Spleen (tissue), 7 donors: ENCODE measurements at regions not wholly inside any gene's neighbourhood (a gene's known extent, or its start where the extent isn't known, plus 50 kb on each side); places are given as distances from the start of the nearest gene placed in this dataset.

Experiments
- POLR2A ChIP-seq, 3 donors: fragments of 450-650 bp; IDR thresholded peaks; one replicate each; pipeline ENCODE4 v1.5.1; 2017; ENCODE audit warnings: antibody characterized with exemption in 3 of 3, mild to moderate bottlenecking in 1 of 3
- TF ChIP-seq, protein P1 (sequence below), 11 experiments: fragments of 200-600 bp in 7 of 11; fragments of 450-650 bp in 4 of 11; sonication (generic) in 4 of 11; IDR thresholded peaks in 8 of 11; conservative IDR thresholded peaks in 3 of 11; 1 replicate in 7 of 11; 2 replicates in 4 of 11; pipeline versions ENCODE4 v1.4.0 to v1.8.0; 2016 to 2021; ENCODE audit warnings: antibody characterized with exemption in 11 of 11, inconsistent platforms in 4 of 11, mild to moderate bottlenecking in 1 of 11
- donor health status: DM: no; HTN: no; CAD: no; lungs with moderate emphysema.
- donor health status: DM: no; HTN: no; CAD: no.
- donor health status: DM: no; HTN: no; CAD: no.

GRCh38 chr9:118483677-118484076 is 779.5 kb downstream of the TLR4 start:
- TF ChIP-seq, protein P1, sequence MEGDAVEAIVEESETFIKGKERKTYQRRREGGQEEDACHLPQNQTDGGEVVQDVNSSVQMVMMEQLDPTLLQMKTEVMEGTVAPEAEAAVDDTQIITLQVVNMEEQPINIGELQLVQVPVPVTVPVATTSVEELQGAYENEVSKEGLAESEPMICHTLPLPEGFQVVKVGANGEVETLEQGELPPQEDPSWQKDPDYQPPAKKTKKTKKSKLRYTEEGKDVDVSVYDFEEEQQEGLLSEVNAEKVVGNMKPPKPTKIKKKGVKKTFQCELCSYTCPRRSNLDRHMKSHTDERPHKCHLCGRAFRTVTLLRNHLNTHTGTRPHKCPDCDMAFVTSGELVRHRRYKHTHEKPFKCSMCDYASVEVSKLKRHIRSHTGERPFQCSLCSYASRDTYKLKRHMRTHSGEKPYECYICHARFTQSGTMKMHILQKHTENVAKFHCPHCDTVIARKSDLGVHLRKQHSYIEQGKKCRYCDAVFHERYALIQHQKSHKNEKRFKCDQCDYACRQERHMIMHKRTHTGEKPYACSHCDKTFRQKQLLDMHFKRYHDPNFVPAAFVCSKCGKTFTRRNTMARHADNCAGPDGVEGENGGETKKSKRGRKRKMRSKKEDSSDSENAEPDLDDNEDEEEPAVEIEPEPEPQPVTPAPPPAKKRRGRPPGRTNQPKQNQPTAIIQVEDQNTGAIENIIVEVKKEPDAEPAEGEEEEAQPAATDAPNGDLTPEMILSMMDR (IDR thresholded peaks at IDR 0.05 in 8 of 11, conservative IDR thresholded peaks at IDR 0.05 in 3 of 11), result no peak
- no peak for TF ChIP-seq POLR2A (IDR thresholded peaks at IDR 0.05)
